Nephron (organoid): ENCODE measurements at regions not wholly inside any gene's neighbourhood (a gene's known extent, or its start where the extent isn't known, plus 50 kb on each side); places are given as distances from the start of the nearest gene placed in this dataset.

Source experiments
- H3K27ac Mint-ChIP-seq, 3 experiments: 2 replicates each; pipeline ENCODE4 v1.8.0; 2020; ENCODE audit warnings: mixed read lengths in 3 of 3, mild to moderate bottlenecking in 2 of 3, moderate library complexity in 1 of 3
- H3K27me3 Mint-ChIP-seq: 2 replicates; pipeline ENCODE4 v1.8.0; 2021; ENCODE audit warnings: low read depth, mild to moderate bottlenecking, moderate library complexity, mixed read lengths
- H3K36me3 Mint-ChIP-seq: 2 replicates; pipeline ENCODE4 v1.8.0; 2020; ENCODE audit warnings: low read depth, mixed read lengths
- H3K4me1 Mint-ChIP-seq: 2 replicates; pipeline ENCODE4 v1.8.0; 2020; ENCODE audit warnings: mixed read lengths
- H3K4me3 Mint-ChIP-seq, 3 experiments: 2 replicates each; pipeline ENCODE4 v1.8.0; 2020; ENCODE audit warnings: mild to moderate bottlenecking in 3 of 3, mixed read lengths in 3 of 3, moderate library complexity in 2 of 3
- H3K9me3 Mint-ChIP-seq: 2 replicates; pipeline ENCODE4 v1.8.0; 2020; ENCODE audit warnings: mixed read lengths
- TF ChIP-seq, protein P1 (sequence below), 3 experiments: fragments of 200-600 bp; sonication (generic); IDR thresholded peaks; one replicate each; pipeline ENCODE4 v1.5.0; 2021; ENCODE audit warnings: antibody characterized with exemption in 3 of 3; ENCODE audit not compliant: unreplicated experiment in 3 of 3

- TF ChIP-seq, protein P1, sequence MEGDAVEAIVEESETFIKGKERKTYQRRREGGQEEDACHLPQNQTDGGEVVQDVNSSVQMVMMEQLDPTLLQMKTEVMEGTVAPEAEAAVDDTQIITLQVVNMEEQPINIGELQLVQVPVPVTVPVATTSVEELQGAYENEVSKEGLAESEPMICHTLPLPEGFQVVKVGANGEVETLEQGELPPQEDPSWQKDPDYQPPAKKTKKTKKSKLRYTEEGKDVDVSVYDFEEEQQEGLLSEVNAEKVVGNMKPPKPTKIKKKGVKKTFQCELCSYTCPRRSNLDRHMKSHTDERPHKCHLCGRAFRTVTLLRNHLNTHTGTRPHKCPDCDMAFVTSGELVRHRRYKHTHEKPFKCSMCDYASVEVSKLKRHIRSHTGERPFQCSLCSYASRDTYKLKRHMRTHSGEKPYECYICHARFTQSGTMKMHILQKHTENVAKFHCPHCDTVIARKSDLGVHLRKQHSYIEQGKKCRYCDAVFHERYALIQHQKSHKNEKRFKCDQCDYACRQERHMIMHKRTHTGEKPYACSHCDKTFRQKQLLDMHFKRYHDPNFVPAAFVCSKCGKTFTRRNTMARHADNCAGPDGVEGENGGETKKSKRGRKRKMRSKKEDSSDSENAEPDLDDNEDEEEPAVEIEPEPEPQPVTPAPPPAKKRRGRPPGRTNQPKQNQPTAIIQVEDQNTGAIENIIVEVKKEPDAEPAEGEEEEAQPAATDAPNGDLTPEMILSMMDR (IDR thresholded peaks at IDR 0.05; ENCODE audit: unreplicated experiment in 3 of 3), result no peak
- H3K27me3 Mint-ChIP-seq, result peaks cover 68% of the 10 kb centered on the region
- peaks cover 4% of the 10 kb centered on the region for H3K4me1 Mint-ChIP-seq
- no peak overlapping the region for H3K27ac Mint-ChIP-seq
- H3K4me3 Mint-ChIP-seq, result no peak overlapping the region
- no peaks in the 10 kb centered on the region for H3K36me3 Mint-ChIP-seq
- no peaks in the 10 kb centered on the region for H3K9me3 Mint-ChIP-seq
Observed at GRCh38 chr11:69889400-69890318, 70.4 kb upstream of the FGF3 start.

DNA sequence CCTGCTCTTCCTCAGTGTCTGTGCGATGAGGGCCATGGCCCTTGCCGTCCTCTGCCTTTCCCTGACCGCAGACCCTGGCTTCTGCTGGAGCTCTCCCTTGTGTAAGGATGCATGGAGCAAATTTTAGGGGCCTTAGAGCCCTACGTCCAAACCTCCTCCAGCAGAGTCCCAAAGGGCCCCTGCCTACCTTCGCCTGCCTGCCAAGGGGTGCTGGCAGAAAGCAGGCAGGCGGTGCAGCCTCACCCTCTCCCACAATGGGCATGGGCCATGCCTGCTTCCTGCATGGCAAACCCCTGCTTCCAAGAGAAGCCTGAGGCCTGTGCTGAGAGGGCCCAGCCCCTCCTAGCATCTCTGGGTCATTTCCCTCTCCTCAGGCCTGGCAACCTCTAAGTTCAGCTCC is 71.3 kb upstream of the FGF3 start:
- Mint-ChIP-seq H3K4me1 (peaks cover 4% of the 10 kb centered on the region), H3K27ac (no peak overlapping the region), H3K27me3 (peaks cover 65% of the 10 kb centered on the region), H3K4me3 (no peak overlapping the region), H3K9me3 (no peaks in the 10 kb centered on the region), H3K36me3 (no peaks in the 10 kb centered on the region)
- TF ChIP-seq, protein P1 (IDR thresholded peaks at IDR 0.05; ENCODE audit: unreplicated experiment in 3 of 3), result no peak

DNA sequence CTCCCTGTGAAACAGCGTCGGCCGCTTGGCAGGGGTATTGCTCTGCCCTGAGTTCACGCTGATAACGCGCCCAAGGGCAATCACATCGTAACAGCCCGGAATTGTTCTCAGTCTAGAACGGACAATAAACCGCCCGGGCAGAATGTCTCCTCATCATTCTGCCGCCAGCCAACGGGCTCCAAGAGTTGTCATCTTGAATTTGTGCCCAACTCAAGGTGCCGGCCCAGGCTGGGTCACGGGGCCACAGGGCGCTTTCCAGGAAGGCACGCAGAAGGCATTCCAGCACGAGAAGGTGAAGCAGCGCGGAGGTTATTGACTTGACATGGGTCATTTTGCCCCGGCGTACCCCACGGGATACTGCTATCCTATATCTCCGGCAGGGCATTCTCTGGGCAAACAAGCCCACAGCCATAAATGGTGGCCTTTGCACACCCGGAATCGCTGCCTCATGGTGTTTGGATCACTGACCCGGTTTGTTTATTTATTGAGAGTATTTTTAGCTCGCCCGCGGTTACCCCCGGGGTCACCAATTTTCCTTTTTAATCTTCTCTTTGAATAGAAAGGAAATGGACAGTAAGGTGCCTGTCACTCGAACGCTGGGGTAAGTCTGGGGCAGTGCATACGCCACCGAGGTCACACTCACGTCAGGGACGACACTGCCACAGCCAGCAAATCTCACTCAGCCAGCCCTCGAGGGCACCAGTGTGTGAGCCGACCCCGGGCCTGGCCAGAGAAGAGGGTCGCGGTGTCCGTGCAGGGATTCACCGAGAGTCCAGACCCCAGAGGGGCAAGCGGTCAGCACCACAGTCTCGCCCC is 72.4 kb upstream of the FGF3 start:
- H3K9me3 Mint-ChIP-seq, result no peaks in the 10 kb centered on the region
- H3K4me3 Mint-ChIP-seq, result no peak overlapping the region
- peaks cover 4% of the 10 kb centered on the region for H3K4me1 Mint-ChIP-seq
- H3K27me3 Mint-ChIP-seq, result peaks cover 61% of the 10 kb centered on the region
- no peaks in the 10 kb centered on the region for H3K36me3 Mint-ChIP-seq
- H3K27ac Mint-ChIP-seq, result no peak overlapping the region
- TF ChIP-seq, protein P1 (IDR thresholded peaks at IDR 0.05; ENCODE audit: unreplicated experiment in 3 of 3), result no peak

GRCh38 chr11:69892237-69892985 is 73.2 kb upstream of the FGF3 start:
- no peaks in the 10 kb centered on the region for H3K36me3 Mint-ChIP-seq
- H3K4me3 Mint-ChIP-seq, result no peak overlapping the region
- no peaks in the 10 kb centered on the region for H3K9me3 Mint-ChIP-seq
- H3K4me1 Mint-ChIP-seq, result peaks cover 4% of the 10 kb centered on the region
- TF ChIP-seq, protein P1 (IDR thresholded peaks at IDR 0.05; ENCODE audit: unreplicated experiment in 3 of 3), result no peak
- H3K27me3 Mint-ChIP-seq, result peaks cover 61% of the 10 kb centered on the region
- H3K27ac Mint-ChIP-seq, result no peak overlapping the region

GRCh38 chr11:69892986-69893555 is 73.9 kb upstream of the FGF3 start:
- H3K36me3 Mint-ChIP-seq, result no peaks in the 10 kb centered on the region
- H3K4me1 Mint-ChIP-seq, result peaks cover 4% of the 10 kb centered on the region
- H3K27ac Mint-ChIP-seq, result no peak overlapping the region
- peaks cover 64% of the 10 kb centered on the region for H3K27me3 Mint-ChIP-seq
- no peak overlapping the region for H3K4me3 Mint-ChIP-seq
- H3K9me3 Mint-ChIP-seq, result peaks cover 6% of the 10 kb centered on the region
- TF ChIP-seq, protein P1 (IDR thresholded peaks at IDR 0.05; ENCODE audit: unreplicated experiment in 3 of 3), result no peak
